GM12878 (cell line): ENCODE measurements at regions not wholly inside any gene's neighbourhood (a gene's known extent, or its start where the extent isn't known, plus 50 kb on each side); places are given as distances from the start of the nearest gene placed in this dataset.

Source experiments
- BMI1 ChIP-seq: fragments of 450-650 bp; IDR thresholded peaks from 2 replicates; pipeline ENCODE4 v1.6.1; 2016; ENCODE audit warnings: mild to moderate bottlenecking, moderate library complexity, borderline replicate concordance
- CHD2 ChIP-seq: IDR thresholded peaks from 2 replicates; pipeline ENCODE4 v1.6.1; 2011; ENCODE audit warnings: low read depth, low read length, improper control_type of control experiment, borderline replicate concordance
- CREM ChIP-seq: IDR thresholded peaks from 2 replicates; pipeline ENCODE4 v1.6.1; 2014; ENCODE audit warnings: antibody characterized with exemption, low read depth
- CTCF ChIP-seq, 3 experiments: IDR thresholded peaks in 2 of 3; conservative IDR thresholded peaks in 1 of 3; 2 replicates each; pipeline ENCODE4 v1.5.1; 2011; ENCODE audit warnings: low read depth in 3 of 3, low read length in 3 of 3, mild to moderate bottlenecking in 3 of 3, control low read depth in 2 of 3, moderate library complexity in 2 of 3, inconsistent platforms in 1 of 3, mixed read lengths in 1 of 3; ENCODE audit not compliant: control insufficient read depth in 2 of 3, insufficient read depth in 1 of 3; ENCODE audit errors: extremely low read depth in 1 of 3
- CUX1 ChIP-seq: IDR thresholded peaks from 2 replicates; pipeline ENCODE4 v1.6.1; 2012; ENCODE audit warnings: improper control_type of control experiment, low read depth, low read length; ENCODE audit not compliant: insufficient replicate concordance
- HDAC2 ChIP-seq: fragments of 200-600 bp; sonication (generic); IDR thresholded peaks from 2 replicates; pipeline ENCODE4 v1.6.1; 2017
- PBX3 ChIP-seq: IDR thresholded peaks from 2 replicates; pipeline ENCODE4 v1.6.1; 2011; ENCODE audit warnings: mild to moderate bottlenecking, low read depth, low read length, moderate library complexity; ENCODE audit not compliant: insufficient replicate concordance
- POLR2AphosphoS2 ChIP-seq: IDR thresholded peaks from 2 replicates; pipeline ENCODE4 v1.6.1; 2011; ENCODE audit warnings: low read depth, mild to moderate bottlenecking, low read length, improper control_type of control experiment, moderate library complexity
- RBBP5 ChIP-seq: fragments of 200-600 bp; sonication (generic); conservative IDR thresholded peaks from 2 replicates; pipeline ENCODE4 v1.6.1; 2016
- RCOR1 ChIP-seq: conservative IDR thresholded peaks from 2 replicates; pipeline ENCODE4 v1.6.1; 2012; ENCODE audit warnings: low read depth, low read length, improper control_type of control experiment
- TAF1 ChIP-seq: IDR thresholded peaks from 2 replicates; pipeline ENCODE4 v1.6.1; 2011; ENCODE audit warnings: mild to moderate bottlenecking, low read depth, low read length, borderline replicate concordance
- ZBTB33 ChIP-seq: fragments of 450-650 bp; IDR thresholded peaks from 2 replicates; pipeline ENCODE4 v1.6.1; 2017; ENCODE audit warnings: mild to moderate bottlenecking
- ZSCAN29 ChIP-seq: fragments of 450-650 bp; IDR thresholded peaks from 2 replicates; pipeline ENCODE4 v1.6.1; 2017; ENCODE audit warnings: mild to moderate bottlenecking, moderate library complexity

GRCh38 chr10:33871061-33871956 is 536.8 kb upstream of the NRP1 start:
- TF ChIP-seq CUX1 (no peak), RBBP5 (no peak), ZSCAN29 (no peak), RCOR1 (no peak), BMI1 (no peak), POLR2AphosphoS2 (no peak), CTCF (IDR thresholded peaks at IDR 0.05 in 2 of 3, conservative IDR thresholded peaks at IDR 0.05 in 1 of 3; ENCODE audit: control insufficient read depth in 2 of 3, extremely low read depth in 1 of 3, insufficient read depth in 1 of 3, low read depth in 3 of 3, low read length in 3 of 3) (no peak), TAF1 (no peak), CREM (no peak), PBX3 (no peak), ZBTB33 (no peak), HDAC2 (no peak), CHD2 (no peak)
